Motor neuron (in vitro differentiated cells): ENCODE measurements at regions not wholly inside any gene's neighbourhood (a gene's known extent, or its start where the extent isn't known, plus 50 kb on each side); places are given as distances from the start of the nearest gene placed in this dataset.

Source experiments
- ATAC-seq, 8 experiments: fragments of 200-7000 bp; cut with Tn5 transposase; replicated peaks in 6 of 8; 2 replicates each; pipeline ENCODE4 v1.8.0; 2021; ENCODE audit warnings: mild to moderate bottlenecking in 8 of 8, moderate library complexity in 8 of 8
- H3K27ac ChIP-seq, 2 donors: fragments of 250-450 bp; sonication (Bioruptor Pico); 2 replicates each; pipeline ENCODE4 v1.9.0; 2021; ENCODE audit warnings: antibody characterized with exemption in 2 of 2, mild to moderate bottlenecking in 2 of 2, moderate library complexity in 1 of 2
- H3K4me1 ChIP-seq, 2 donors: fragments of 250-450 bp; sonication (Bioruptor Pico); replicated peaks in 1 of 2; 2 replicates each; pipeline ENCODE4 v1.6.1; 2021; ENCODE audit warnings: antibody characterized with exemption in 2 of 2, mild to moderate bottlenecking in 2 of 2, moderate library complexity in 1 of 2
- H3K4me3 ChIP-seq, 5 donors: fragments of 250-450 bp; sonication (Bioruptor Pico); 2 replicates each; pipeline ENCODE4 v1.9.0; 2021; ENCODE audit warnings: antibody characterized with exemption in 5 of 5, mild to moderate bottlenecking in 5 of 5, moderate library complexity in 4 of 5
- WGBS, 10 experiments: fragments of 450-650 bp; shearing (Covaris generic); methylation state at CpG; one replicate each; pipeline ENCODE4 v1.0.0; 2022; 5-methylcytosine and 5-hydroxymethylcytosine counted together
- in situ Hi-C, 9 experiments: fragments of 400-800 bp; cut with MboI; loops; one replicate each; pipeline ENCODE4 v1.15.0; 2021; ENCODE audit warnings: low sequenced_read_pairs in 9 of 9, low pct_unique_long_range_greater_than_20kb in 2 of 9; ENCODE audit not compliant: unreplicated experiment in 9 of 9

DNA sequence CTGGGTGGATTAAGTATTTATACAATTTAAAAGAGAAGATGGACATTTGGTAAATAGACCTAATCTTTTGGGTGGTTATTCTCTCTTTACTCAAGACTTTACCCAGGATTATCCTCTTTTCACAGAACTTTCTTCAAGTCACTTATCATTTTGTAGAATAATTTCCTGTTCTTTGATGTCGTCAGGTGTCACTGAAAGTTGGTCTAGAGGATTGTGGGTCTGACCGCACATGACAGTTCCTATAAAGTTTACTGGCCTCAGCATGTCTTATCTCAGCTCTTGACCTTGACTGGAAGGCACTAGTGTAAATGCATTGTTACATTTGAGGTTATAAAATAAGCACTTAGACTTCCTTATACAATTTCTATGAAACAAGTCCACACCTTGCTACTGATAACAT lies 139.9 kb upstream of the SLC4A4 start:
- in situ Hi-C loops, result no loop called here
- WGBS, 10 experiments, result 80 to 100% (median 98%) methylated on average over 1 to 2 of the region's 2 CpGs; no CpG with 5 or more reads in 2 of the 10 experiments
- ATAC-seq, result no peak
- Histone ChIP-seq H3K4me3 (no peak overlapping the region), H3K4me1 (no peaks in the 10 kb centered on the region), H3K27ac (no peak overlapping the region)

DNA sequence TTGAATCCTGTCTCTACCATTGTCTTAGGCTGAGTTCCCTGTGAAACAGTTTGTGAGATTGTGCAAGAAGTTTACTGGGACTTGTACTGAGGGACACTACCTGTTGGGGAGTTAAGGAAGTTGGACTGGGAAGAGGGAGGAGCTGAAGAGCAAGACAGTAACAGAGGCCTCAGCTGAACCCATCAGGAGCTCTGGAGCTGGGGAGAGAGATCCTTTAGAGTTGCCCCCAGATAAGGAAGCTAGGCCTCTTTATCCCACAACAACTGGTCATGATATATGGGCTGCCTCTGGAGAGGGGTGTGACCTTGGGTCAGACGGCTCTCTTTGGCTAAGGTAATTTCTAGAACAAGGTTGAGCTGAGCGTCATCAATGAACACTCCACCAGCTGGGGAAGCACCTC lies 137.8 kb upstream of the SLC4A4 start:
- in situ Hi-C loops, result loop anchor here in 1 of 9 experiments (25.0 kb wide), 1 partner anchor 511 kb away; no protein-coding TSS in a partner anchor
- WGBS, 10 experiments, result 79 to 88% methylated on average over 1 to 2 of the region's 2 CpGs; no CpG with 5 or more reads in 8 of the 10 experiments
- no peak overlapping the region for H3K4me3 ChIP-seq
- no peak overlapping the region for H3K27ac ChIP-seq
- no peak for ATAC-seq
- peaks cover 0 to 4% of the 10 kb centered on the region in 2 donors for H3K4me1 ChIP-seq

DNA sequence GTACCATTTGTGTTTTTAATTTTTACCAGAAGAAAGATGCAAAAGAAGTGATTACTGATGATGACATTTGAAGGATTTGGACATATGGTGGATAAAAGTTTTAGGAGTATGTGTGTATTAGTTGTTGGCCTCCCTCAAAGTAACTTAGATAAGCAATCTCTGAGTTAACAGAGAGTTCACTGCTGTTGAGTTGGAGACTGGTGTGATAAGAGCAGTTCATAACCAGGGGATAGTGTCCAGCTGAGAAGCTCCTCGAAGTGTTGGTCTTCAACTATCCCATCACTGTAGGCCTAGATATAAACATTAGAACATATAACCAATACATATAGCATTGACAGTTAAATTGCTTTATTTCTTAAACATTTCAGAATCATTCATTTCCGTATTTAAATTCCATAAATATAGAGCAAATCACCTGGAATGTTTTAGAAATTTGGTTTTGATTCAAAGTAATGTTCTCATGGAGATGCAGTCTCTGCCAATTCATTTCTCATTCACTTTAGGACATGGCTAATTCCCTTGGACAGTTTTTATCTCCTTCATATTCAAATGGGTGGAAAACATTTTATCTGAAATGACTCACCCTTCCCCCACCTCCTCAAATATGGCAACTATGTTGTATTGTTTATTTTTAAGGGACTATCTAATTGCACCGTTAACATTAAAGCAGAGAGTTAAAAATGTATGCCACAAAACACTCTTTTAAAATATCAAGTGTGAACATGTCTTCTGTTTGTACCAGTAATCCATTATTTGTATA lies 136.8 kb upstream of the SLC4A4 start:
- Histone ChIP-seq H3K27ac (no peak overlapping the region), H3K4me3 (no peak overlapping the region), H3K4me1 (peaks cover 0 to 4% of the 10 kb centered on the region in 2 donors)
- 44 to 100% (median 82%) methylated on average over 1 to 3 of the region's 3 CpGs; no CpG with 5 or more reads in 1 of the 10 experiments for WGBS, 10 experiments
- in situ Hi-C loops, result loop anchor here in 1 of 9 experiments (25.0 kb wide), 1 partner anchor 510 kb away; no protein-coding TSS in a partner anchor
- ATAC-seq, result no peak

DNA sequence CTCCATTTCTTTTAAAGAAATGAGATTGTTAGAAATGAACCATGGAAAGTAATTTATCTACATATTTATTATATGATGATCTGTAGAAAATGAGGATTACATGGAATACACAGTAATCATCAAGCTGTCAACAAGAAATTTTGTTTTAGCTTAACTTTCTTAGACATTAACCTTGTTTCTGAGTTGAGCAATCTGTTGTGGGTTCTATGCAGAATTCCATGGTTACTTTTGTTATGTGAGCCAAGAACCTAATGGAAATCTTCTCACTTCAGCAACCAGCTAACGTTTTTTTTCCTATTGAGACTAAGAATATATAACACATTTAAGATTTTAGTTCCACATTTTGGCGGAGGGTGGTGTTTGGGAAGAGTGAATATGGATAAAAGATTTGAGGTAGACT lies 136.1 kb upstream of the SLC4A4 start:
- no peak overlapping the region for H3K27ac ChIP-seq
- ATAC-seq, result no peak
- H3K4me3 ChIP-seq, result no peak overlapping the region
- peaks cover 0 to 4% of the 10 kb centered on the region in 2 donors for H3K4me1 ChIP-seq
- 40 to 100% (median 54%) methylated on average over 1 to 2 of the region's 2 CpGs for WGBS, 10 experiments
- in situ Hi-C loops, result loop anchor here in 1 of 9 experiments (25.0 kb wide), 1 partner anchor 510 kb away; no protein-coding TSS in a partner anchor

DNA sequence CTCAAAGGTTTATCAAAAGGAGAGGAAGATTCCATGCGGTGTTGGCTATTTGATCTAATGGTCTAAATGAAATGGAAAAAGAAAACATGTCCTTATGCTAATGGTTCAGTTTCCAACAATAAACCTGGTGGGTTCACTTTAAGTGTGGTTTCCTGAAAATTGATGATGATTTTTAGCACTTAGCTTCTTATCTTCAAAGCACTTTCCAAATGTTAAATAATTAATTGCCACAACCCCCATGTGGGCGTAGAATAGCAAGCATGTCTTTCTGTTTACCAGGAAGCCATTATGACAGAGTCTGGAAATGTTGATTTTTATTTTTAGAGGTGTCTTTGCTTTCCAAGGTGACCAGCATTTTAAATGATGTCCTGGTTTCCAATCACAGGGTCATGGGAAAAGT lies 134.8 kb upstream of the SLC4A4 start:
- in situ Hi-C loops, result loop anchor here in 1 of 9 experiments (25.0 kb wide), 1 partner anchor 508 kb away; no protein-coding TSS in a partner anchor
- peaks cover 0 to 4% of the 10 kb centered on the region in 2 donors for H3K4me1 ChIP-seq
- no peak overlapping the region for H3K27ac ChIP-seq
- 61 to 100% (median 94%) methylated on average over 1 to 2 of the region's 2 CpGs for whole genome bisulfite sequencing, 10 experiments
- ATAC-seq, result no peak
- no peak overlapping the region for H3K4me3 ChIP-seq

DNA sequence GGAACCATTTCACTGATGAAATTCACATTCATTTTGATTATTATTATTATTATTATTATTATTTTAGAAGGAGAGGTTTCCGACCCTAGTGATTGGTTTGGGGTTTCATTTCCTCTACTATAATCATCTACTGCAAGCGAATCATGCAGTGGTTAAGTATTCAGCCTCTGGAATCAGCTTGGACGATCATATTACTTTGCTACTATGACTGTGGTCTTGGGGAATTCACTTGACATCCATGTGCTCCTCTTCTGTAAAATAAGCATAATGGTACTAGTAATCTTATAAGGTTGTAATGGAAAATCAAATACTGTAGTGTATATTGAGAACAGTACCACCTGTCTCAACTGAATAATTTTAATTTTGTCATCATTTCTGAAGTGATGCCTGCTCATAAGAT lies 132.1 kb upstream of the SLC4A4 start:
- in situ Hi-C loops, result loop anchor here in 1 of 9 experiments (25.0 kb wide), 1 partner anchor 506 kb away; no protein-coding TSS in a partner anchor
- ATAC-seq, result no peak
- H3K4me3 ChIP-seq, result no peak overlapping the region
- H3K27ac ChIP-seq, result no peak overlapping the region
- 0 to 100% (median 83%) methylated on average over 1 to 3 of the region's 3 CpGs; no CpG with 5 or more reads in 1 of the 10 experiments for WGBS, 10 experiments
- H3K4me1 ChIP-seq, result peaks cover 0 to 4% of the 10 kb centered on the region in 2 donors

DNA sequence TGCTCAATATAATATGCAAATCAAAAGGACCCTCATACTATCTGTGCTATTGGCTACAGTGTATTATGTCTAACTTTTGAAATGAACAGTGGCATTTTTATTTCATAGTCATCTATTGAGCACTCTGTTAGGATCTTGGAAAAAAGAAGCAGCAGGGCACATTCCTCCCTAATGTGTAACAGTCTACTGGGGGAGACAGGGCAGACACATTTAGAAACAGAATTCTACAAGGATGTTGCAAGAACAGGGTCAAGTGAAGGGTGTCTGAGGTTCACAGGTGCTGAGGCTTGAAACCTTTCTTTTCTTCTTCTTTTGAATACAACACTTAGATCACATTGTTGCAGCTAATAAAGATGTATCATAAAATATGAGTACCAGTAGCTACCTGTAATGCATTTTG lies 129.7 kb upstream of the SLC4A4 start:
- no peak for ATAC-seq
- H3K4me1 ChIP-seq, result peaks cover 0 to 4% of the 10 kb centered on the region in 2 donors
- in situ Hi-C loops, result loop anchor here in 1 of 9 experiments (25.0 kb wide), 1 partner anchor 503 kb away; no protein-coding TSS in a partner anchor
- H3K4me3 ChIP-seq, result no peak overlapping the region
- no peak overlapping the region for H3K27ac ChIP-seq

DNA sequence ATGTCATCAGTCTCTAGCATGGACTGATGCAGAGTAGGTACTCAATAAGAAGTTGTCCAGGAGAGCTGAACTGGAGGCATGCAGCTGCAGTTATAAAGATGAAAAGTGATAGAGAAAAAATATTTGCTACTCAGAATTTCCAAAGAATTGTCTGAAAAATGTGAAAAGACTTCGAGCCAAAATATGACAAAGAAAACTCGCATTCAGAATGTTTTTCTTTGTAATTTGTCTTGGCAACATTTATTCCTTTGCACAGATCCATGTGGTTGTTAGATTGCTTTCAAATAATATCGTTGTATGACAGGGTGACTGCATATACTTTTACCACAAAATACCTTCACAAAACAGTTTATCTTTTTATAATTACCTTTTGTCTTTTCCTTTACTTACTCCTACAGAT lies 128.0 kb upstream of the SLC4A4 start:
- no peaks in the 10 kb centered on the region for H3K4me1 ChIP-seq
- WGBS, 10 experiments, result 0 to 96% (median 72%) methylated on average over 1 to 3 of the region's 3 CpGs
- H3K27ac ChIP-seq, result no peak overlapping the region
- in situ Hi-C loops, result loop anchor here in 1 of 9 experiments (25.0 kb wide), 1 partner anchor 501 kb away; no protein-coding TSS in a partner anchor
- no peak overlapping the region for H3K4me3 ChIP-seq
- ATAC-seq, result no peak

DNA sequence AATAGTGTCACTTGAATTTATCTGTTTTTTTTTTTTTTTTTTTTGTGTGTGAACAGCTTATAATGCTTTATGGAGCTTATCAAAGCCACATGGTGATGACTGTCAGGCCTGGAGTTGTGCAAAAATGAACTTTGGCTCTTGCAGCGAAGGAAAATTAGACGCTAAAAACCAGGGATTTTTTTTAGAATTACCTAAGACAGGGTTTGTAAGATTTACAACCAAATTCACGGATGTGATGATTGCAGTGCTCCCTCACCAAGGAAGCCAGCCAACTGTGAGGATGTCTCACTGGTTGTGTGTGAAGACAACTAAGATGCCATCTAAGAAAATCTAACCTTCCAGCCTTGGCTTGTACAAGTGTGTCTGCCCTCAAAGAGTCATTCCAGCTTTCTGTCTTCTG lies 127.1 kb upstream of the SLC4A4 start:
- Histone ChIP-seq H3K4me1 (no peaks in the 10 kb centered on the region), H3K27ac (no peak overlapping the region), H3K4me3 (no peak overlapping the region)
- WGBS, 10 experiments, result 0 to 95% (median 6%) methylated on average over 1 to 3 of the region's 3 CpGs; no CpG with 5 or more reads in 3 of the 10 experiments
- in situ Hi-C loops, result loop anchor here in 1 of 9 experiments (25.0 kb wide), 1 partner anchor 501 kb away; no protein-coding TSS in a partner anchor
- ATAC-seq, result no peak

DNA sequence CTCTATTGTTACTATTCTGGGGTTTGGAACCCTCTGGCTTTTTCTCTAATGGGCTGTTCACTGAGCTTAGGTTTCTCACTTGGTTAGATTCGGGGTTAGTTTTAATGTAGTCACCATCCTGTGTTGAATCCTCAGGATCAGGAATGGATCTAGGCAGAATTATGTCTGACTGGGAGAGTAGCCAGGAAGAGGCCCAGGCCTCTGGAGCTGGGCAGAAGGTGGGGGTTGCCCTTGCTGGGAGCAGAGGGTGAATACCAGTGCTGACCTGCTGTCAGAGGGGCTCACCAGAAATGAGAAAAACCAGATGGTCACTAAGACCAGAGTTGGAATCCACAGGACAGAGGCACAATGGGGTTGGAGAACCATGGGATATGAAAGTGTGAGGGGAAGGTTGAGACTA lies 126.6 kb upstream of the SLC4A4 start:
- H3K4me3 ChIP-seq, result no peak overlapping the region
- H3K4me1 ChIP-seq, result no peaks in the 10 kb centered on the region
- 0 to 100% (median 71%) methylated on average over 1 of the region's 1 CpG; no CpG with 5 or more reads in 3 of the 10 experiments for WGBS, 10 experiments
- ATAC-seq, result no peak
- in situ Hi-C loops, result loop anchor here in 1 of 9 experiments (25.0 kb wide), 1 partner anchor 500 kb away; no protein-coding TSS in a partner anchor
- H3K27ac ChIP-seq, result no peak overlapping the region

DNA sequence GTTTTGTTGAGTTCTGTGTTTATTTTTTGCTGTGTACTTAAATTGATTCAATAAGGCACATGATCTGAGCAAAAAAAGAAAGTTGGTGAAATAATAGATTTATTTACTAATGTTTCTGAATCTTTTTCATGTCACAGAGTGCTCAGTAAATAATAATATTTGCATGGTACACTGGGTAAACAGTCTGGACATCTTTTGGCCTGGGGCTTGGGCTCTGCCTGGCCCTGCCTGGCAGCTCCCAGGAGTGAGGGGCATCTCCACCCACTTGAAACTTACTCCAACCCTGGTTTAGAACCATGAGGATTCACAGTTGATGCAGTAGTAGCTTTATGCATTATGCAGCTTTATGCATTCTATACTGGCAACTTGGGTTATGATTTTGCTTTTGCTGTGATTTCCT lies 124.2 kb upstream of the SLC4A4 start:
- ATAC-seq, result no peak
- Histone ChIP-seq H3K4me3 (no peak overlapping the region), H3K4me1 (no peaks in the 10 kb centered on the region), H3K27ac (no peak overlapping the region)
- in situ Hi-C loops, result loop anchor here in 1 of 9 experiments (25.0 kb wide), 1 partner anchor 498 kb away; no protein-coding TSS in a partner anchor

DNA sequence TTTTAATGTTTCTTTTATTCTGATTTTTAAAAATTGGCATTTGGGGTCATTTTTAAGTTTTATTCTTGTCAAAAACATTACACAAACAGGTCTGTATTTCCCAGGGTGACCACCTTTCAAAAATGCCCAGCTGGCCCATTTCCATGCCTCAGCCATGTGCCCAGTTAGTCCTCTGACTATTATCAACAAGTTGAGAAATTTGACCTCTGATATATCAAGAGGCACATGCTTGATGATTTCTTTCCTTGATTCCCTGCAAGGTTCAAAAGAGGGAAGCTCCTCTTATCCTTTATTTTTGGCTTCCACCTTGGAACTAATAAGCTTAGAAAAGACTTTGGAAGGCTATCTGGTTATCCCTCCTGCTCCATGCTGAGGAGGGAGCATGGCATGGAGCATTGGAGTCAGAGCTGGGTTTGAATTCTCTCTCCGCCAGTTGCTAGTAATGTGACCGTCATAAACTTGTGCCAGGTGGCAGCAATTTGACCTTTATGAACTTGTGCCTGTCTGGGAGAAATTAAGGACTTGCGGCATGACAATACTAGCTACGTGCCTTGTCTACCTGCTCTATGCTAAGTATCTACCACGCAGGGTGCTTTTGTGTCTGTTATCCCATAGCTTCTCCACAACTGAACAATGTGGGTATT lies 122.4 kb upstream of the SLC4A4 start:
- in situ Hi-C loops, result loop anchor here in 1 of 9 experiments (25.0 kb wide), 1 partner anchor 496 kb away; no protein-coding TSS in a partner anchor
- Histone ChIP-seq H3K27ac (no peak overlapping the region), H3K4me1 (no peaks in the 10 kb centered on the region), H3K4me3 (no peak overlapping the region)
- 75 to 100% (median 83%) methylated on average over 1 to 4 of the region's 5 CpGs; no CpG with 5 or more reads in 3 of the 10 experiments for WGBS, 10 experiments
- ATAC-seq, result no peak

DNA sequence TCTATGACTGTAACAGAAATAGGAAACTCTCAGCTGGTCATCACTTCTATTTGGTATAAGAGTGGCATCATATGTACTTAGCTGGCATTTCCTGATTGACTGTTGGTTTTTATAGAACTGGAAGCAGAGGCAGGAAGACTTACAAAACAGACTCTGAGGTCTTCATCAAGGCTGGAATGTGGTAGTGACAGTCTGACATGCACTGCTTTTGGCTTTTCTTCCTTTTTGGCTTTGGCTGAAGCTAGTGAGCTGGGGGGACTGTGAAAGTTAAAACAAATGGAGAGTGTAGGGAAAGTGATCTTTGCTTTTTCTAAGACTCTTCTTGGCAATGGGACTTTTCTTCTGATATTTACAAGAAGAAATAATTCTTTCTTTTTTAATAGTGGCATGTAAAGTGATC lies 121.1 kb upstream of the SLC4A4 start:
- no peak for ATAC-seq
- Histone ChIP-seq H3K4me3 (no peak overlapping the region), H3K4me1 (no peaks in the 10 kb centered on the region), H3K27ac (no peak overlapping the region)
- in situ Hi-C loops, result loop anchor here in 1 of 9 experiments (25.0 kb wide), 1 partner anchor 495 kb away; no protein-coding TSS in a partner anchor
